Activated CD8-positive, alpha-beta T cell treated with anti-CD3 and anti-CD28 coated beads for 36 hours (primary cell): ENCODE measurements at regions not wholly inside any gene's neighbourhood (a gene's known extent, or its start where the extent isn't known, plus 50 kb on each side); places are given as distances from the start of the nearest gene placed in this dataset.

ENCODE experiments used
- ATAC-seq: fragments of 200-7000 bp; cut with Tn5 transposase; one replicate; pipeline ENCODE4 v1.10.0; 2021; ENCODE audit warnings: mild to moderate bottlenecking, moderate library complexity
- CTCF ChIA-PET: fragments of 350-600 bp; sonication (Branson Sonifier 250); formaldehyde crosslinking; loops from one replicate; lab custom pipeline; 2021; ENCODE audit warnings: antibody characterized with exemption; lab: Charles Lee
- POLR2A ChIA-PET: fragments of 350-600 bp; sonication (Branson Sonifier 250); formaldehyde crosslinking; loops from one replicate; lab custom pipeline; 2021; ENCODE audit warnings: antibody characterized with exemption; lab: Charles Lee
- DNase-seq: peaks from one replicate; pipeline ENCODE4 v3.0.0-alpha.2; 2020
- H3K27ac Mint-ChIP-seq: one replicate; pipeline ENCODE4 v1.8.0; 2021; ENCODE audit warnings: mild to moderate bottlenecking, mixed read lengths
- H3K27me3 Mint-ChIP-seq: one replicate; pipeline ENCODE4 v1.8.0; 2021; ENCODE audit warnings: mixed read lengths
- H3K36me3 Mint-ChIP-seq: one replicate; pipeline ENCODE4 v1.8.0; 2021; ENCODE audit warnings: low read depth, mixed read lengths
- H3K4me1 Mint-ChIP-seq: one replicate; pipeline ENCODE4 v1.8.0; 2021; ENCODE audit warnings: low read depth, mixed read lengths
- H3K4me3 Mint-ChIP-seq: one replicate; pipeline ENCODE4 v1.8.0; 2021; ENCODE audit warnings: mild to moderate bottlenecking, moderate library complexity, mixed read lengths
- H3K9me3 Mint-ChIP-seq: one replicate; pipeline ENCODE4 v1.8.0; 2021; ENCODE audit warnings: mixed read lengths
- CTCF ChIP-seq: fragments of 200-600 bp; IDR thresholded peaks from one replicate; pipeline ENCODE4 v1.8.0; 2022; ENCODE audit warnings: antibody characterized with exemption, mild to moderate bottlenecking
- intact Hi-C: fragments of 100-400 bp; cut with micrococcal nuclease; formaldehyde crosslinking; loops from one replicate; pipeline ENCODE4 v1.10.0; 2022

- no peaks in the 10 kb centered on the region for H3K36me3 Mint-ChIP-seq
- H3K27me3 Mint-ChIP-seq = no peaks in the 10 kb centered on the region
- H3K4me3 Mint-ChIP-seq = no peak overlapping the region
- intact Hi-C loops = no loop called here
- DNase-seq (no peak), ATAC-seq (no peak)
- peaks cover 11% of the 10 kb centered on the region for H3K4me1 Mint-ChIP-seq
- no peak overlapping the region for H3K27ac Mint-ChIP-seq
- POLR2A ChIA-PET = no interaction called here
- CTCF ChIA-PET = no interaction called here
- TF ChIP-seq CTCF = no peak
- no peaks in the 10 kb centered on the region for H3K9me3 Mint-ChIP-seq
Observed at GRCh38 chr3:196131921-196132320, 50.0 kb upstream of the TFRC start.
